GM18498 (cell line): ENCODE measurements at regions not wholly inside any gene's neighbourhood (a gene's known extent, or its start where the extent isn't known, plus 50 kb on each side); places are given as distances from the start of the nearest gene placed in this dataset.
"Not testable (repeated sequence)": the region's sequence is repeated elsewhere in the genome, so short reads cannot be mapped to it uniquely, and the experiment has no call there.

Source experiments
- ATAC-seq: cut with Tn5 transposase; IDR thresholded peaks from one replicate; pipeline ENCODE4 v1.9.1; 2021; ENCODE audit warnings: mild to moderate bottlenecking, moderate library complexity; ENCODE audit not compliant: unreplicated experiment

DNA sequence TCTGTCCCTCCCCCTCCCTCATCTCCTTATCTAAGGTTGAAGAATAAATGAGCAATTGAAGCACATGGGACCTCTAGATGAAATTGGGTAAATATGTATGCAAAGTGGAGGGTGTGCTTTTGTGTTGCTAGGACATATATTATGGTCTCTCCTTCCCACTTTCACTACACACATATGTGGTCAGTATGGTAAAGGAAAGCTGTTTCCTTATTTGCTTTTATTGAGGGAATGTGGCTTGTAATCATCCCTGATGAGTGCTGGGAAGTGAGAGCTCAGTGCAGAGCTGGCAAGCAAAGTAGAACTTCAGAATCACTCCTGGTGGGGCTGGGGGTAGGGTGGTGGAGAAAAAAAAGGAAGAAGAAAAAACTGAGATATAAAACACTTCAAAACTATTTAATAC lies 189.9 kb upstream of the ATP5MC3 start:
- ATAC-seq: no peak

DNA sequence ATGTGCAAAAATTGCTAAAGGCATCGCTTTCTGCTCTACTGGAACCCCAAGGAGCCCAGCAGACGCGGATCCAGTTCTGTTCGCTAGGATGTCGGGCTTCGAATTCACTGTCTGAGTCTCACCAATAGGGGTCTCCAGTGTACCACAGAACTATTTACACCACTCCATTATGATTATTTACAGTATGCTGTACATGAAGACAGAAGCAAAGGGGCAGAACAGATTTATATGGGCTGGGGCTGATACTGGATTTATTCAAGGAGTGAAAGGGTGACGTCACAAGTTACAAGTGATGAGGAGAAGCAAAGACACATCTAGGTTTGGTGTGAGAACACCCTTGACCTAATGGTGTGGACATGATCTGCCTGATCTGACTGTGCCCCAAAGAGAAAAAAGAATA lies 185.3 kb upstream of the ATP5MC3 start:
- no peak for ATAC-seq

DNA sequence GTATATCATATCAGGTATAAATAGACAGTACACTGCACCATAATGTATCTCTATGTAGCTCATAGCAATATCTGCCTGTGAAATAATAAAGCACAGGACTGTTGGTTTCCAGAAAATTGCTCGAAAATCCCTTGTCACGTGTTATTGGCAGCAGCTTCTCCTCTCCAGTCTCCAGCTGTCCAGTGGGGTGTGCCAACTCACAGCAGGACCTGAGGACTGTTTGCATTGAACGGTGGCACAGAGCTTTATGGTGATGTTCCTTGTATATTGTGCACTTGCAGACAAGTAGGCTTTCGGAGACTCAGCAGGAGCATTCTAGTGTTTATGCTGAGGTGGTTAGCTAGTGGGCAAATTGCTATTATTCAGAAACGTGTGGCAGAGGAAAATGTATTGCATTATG lies 182.2 kb upstream of the ATP5MC3 start:
- ATAC-seq: no peak

DNA sequence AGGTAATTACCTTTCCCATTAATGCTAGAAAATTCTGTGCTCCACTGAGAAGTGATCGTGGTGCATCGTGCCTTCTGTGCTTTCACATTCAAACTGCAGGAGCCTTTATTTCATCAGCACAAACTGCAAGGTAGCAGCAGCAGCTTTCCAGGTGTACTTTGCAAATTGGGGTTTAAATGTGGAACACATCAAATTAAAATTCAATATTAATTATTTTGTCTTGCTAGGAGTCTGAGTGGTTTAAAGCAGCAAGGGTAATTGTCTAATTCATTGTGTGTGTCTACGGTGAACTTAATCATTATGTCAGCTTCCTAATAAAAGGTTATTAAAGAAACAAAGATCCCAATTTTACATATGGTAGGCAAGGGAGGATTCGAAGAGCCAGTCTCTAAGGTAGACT lies 180.8 kb upstream of the ATP5MC3 start:
- ATAC-seq: no peak

DNA sequence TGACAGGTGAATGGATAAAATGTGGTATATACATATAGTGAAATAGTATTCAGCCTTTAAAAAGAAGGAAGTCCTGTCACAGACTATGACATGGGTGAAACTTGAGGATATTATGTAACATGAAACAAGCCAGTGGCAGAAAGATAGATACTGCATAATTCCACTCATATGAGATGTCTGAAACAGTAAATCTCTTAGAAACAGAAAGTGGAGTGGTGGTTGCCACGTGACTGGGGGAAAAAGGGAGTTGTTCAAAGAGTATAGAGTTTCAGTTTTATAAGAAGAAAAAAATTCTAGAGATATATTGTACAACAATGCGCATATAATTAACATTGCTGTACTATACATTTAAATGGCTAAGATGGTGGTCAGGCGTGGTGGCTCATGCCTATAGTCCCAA lies 178.2 kb upstream of the ATP5MC3 start:
- no peak for ATAC-seq

DNA sequence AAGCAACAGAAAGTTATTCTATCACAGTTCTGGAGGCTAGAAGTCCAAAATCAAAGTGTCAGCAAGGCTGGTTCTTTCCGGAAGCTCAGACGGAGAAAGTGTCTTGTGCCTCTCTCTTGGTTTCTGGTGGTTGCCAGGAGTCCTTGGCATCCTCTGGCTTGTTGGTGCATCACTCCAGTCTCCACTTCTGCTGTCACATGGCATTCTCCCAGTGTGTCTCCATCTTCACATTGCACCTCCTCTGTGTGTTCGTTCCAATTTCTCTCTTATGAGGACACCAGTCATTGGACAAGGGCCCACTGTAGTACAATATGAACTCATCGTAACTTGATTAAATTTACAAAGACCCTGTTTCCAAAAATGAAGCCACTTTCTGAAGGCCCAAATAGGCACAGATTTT lies 175.4 kb upstream of the ATP5MC3 start:
- ATAC-seq: no peak

DNA sequence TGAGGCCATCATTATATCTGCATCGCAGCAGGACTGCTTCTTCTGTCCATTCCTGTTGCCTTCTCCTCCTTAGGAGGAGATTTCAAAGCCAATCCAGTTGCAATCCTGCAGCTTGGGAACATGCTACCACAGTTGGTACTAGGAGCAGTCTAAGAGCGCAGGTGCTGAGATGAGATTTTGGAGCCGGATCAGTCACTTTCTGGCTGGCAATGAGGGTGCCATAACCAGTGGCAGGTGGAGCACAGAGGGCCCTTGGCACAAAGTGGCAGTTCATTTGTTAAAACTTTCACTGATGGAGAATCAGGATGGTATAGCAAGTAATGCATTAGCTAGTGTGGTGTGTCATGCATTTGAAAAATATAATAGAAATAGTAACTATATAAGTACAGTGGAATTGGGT lies 173.7 kb upstream of the ATP5MC3 start:
- no peak for ATAC-seq

DNA sequence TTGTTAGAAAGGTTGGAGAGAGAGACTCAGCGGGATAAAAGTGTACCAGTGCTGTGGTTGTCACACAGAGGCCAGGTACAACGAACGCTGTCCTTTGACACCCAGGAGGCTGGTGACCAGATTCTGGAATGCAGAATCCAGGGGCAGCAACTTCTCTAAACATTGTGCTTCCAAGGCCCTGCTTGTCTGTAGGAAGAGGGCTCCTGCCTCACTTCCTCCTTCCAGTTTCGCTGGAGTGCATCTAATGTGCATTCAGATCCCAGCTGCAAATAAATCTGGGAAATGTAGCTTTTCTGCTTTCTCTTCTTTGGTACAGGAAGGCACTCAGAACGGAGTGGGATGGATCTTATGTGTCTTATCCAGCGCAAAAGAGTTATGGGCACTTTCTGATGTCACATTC lies 171.8 kb upstream of the ATP5MC3 start:
- no peak for ATAC-seq

DNA sequence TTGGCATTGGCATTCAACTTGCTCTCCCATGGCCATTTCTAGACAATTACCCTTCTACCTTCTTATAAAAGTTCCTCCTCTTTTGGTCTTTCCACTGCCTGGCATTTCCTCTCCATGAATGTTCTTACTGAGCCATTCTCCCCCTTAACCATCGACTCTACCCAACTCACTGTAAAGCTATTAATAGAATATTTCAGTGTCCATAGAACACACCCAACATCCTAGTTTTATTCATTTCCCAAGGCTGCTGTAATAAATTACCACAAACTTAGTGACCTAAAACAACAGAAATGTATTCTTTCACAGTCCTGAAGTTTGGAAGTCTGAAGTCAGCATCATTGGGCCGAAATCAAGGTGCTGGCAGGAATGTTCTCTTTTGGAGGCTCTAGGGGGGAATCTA lies 170.0 kb upstream of the ATP5MC3 start:
- no peak for ATAC-seq

DNA sequence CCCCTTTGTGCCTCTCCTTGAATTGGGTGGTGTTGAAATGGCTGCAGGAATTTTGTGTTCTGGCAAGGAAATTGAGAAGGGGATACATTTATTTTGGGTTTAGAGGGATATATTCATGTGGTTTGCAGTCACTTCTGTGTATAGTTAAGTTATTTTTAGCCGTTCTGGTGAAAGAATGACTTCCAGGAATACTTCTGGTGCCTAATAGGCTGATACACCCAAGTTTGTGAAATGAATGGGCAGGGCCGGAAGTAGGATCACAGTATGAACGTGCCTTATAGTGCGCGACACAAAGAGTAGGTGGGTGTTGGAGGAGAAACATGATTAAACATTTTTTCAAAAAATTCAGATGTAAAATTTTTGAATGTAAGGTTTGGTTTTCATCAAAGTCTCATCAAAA lies 168.6 kb upstream of the ATP5MC3 start:
- no peak for ATAC-seq

DNA sequence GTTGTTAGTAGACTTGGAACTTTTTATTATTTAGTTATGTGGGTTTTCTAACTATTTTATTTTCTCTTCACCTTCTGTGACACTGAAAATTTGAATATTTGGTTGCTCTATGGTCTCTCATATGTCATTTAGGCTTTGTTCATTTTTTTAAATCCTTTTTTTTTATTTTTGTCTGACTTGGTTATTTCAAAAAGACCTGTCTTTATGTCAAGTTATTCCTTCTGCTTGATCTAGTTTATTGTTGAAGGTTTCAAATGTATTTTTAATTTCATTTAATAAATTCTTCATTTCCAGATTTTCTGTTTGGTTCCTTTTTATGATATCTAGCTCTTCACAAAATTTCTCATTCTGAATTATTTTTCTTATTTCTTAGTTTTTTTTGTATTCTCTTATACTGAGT lies 160.6 kb upstream of the ATP5MC3 start:
- no peak for ATAC-seq

DNA sequence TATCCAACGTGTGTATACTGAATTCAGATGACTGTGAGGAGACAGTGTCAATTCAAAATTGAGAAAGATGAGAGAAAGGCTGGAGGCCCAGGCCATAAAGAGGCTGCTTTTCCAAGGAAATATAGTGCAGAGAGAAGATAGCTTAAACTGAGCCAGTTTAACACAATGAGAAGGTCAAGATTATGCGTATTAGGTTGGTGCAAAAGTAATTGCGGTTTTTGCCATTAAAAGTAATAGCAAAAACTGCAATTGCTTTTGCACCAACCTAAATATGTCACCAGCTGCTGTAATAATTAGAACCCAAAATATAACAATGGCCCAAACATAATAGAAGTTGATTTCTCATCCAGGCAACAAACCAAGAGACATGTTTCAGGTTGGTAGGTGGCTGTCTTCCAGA lies 148.7 kb upstream of the ATP5MC3 start:
- no peak for ATAC-seq

DNA sequence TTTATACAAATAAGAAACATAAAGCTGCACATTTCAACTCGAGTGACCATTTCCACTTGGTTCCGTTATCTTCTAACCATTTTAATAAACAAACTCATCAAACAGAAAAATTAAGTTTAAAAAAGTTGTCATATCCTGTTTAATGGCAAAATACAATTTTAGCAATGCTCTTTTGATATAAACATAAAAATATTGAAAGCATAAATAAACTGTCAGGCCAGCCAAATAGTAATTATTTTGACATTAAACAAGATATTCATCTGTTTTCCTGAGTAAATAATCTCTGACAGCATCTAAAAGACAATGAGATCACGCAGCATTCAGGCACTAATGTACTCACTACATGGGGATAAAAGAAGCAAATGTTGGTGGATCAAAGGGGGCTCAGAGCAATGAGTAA lies 145.3 kb upstream of the ATP5MC3 start:
- no peak for ATAC-seq

DNA sequence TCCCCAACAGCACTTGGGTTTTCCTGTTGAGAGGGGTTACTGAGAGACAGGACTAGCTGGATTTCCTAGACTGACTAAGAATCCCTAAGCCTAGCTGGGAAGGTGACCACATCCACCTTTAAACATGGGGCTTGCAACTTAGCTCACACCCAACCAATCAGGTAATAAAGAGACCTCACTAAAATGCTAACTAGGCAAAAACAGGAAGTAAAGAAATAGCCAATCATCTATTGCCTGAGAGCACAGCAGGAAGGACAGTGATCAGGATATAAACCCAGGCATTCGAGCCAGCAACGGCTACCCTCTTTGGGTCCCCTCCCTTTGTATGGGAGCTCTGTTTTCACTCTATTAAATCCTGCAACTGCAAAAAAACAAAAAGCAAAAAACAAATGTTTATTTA lies 144.7 kb upstream of the ATP5MC3 start:
- ATAC-seq: not testable (repeated sequence)

DNA sequence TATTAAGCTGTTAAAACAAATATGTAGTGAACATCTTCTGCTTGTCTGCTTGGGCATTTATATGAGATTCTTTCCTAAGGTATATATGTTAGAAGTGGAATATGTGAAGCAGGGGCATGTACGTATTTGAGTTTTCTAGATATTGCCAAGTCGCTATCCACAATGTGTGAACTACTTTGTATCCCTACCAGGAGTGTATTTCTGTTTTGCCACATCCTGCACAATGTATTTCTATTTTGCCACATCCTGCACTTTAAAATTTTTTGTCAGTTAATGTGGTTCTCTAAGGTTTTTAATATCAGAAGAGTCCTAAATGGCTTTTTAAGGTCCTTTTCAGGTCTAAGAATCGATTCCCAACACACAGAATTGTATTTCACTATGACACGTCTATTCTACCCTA lies 141.7 kb upstream of the ATP5MC3 start:
- ATAC-seq: no peak

DNA sequence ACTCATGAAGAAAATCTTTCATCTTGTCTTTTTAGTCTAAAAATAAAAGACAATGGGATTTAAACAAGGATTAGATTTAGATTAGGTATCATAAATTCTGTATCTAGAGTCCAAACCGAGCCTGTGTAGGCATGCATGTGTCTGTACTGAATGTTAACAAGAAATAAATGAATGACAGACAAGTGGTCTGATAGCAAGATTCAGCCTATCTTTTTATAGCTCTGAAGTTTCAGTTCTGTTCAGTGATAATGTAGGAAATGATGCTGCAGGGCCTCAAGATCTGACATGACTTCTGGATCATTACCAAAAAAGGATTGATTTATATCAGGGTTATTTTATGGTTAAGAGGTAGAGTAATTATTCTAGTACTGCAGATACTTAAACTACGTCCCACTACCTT lies 137.0 kb upstream of the ATP5MC3 start:
- peak; percentile 71 for ATAC-seq

DNA sequence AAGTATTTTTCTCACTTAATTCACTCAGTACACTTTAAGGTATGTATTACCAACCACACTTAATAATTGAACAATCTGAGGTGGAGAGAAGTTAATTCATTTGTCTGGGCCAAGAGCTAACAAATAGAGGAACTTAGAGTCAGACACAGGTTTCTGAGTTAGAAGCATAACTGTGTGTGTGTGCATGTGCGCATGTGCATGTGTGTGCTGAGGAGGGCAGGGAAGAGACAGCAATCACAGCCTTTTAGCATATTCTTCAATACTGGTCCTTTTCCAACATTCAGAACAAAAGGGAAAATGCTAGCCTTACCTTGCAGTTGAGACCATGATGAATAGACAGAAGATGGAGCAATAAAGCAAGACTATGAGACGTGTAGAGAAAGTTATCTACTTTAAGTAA lies 136.2 kb upstream of the ATP5MC3 start:
- no peak for ATAC-seq

DNA sequence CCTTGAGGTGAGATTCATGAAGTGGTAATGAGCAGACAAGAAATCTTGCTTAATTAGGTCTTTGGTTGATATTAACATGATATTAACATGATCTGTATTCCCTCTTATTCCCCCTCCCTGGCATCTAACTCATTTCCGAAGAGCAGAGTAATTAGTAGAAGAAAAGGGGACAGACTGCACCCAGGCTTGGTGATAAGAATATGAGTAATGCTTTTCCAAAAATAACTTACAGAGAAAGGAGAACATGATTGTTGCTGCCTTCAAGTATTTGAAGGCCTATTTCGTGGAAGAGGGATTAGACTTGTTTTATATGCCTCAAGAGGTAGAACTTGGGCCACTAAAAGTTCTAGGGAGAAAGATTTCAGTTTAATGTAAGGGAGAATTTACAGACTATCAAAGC lies 130.6 kb upstream of the ATP5MC3 start:
- ATAC-seq: no peak

DNA sequence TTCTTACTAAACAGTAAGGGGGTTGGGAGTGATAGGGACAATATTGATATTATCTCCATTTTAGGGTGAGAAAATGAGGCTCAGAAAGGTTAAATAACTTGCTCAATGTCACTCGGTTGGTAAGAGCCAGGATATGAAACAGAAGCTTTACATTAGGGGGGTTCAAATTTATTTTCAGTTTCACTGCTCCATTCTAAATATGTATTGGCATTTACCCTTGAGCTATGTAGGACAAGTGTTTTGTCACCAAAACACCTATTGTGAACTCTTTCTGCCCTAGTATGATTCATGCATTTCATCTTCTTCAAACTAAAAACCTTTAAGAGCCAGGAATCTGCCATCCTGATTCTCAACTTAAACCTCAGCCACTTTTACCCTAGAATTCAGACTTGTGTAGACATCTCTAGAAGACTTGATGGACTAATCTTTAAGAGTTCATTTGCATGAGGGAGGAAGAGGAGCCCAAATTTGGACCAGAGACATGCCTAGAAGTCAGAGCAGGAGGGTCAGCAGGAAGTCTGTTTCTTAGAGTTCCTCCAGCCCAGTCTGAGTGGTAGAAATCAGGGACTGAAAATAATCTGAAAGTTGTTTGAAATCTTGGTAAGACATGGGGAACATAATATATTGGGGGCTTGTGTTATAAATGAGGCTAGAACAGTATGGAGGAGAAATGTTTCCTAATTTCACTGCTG lies 129.4 kb upstream of the ATP5MC3 start:
- ATAC-seq: no peak

DNA sequence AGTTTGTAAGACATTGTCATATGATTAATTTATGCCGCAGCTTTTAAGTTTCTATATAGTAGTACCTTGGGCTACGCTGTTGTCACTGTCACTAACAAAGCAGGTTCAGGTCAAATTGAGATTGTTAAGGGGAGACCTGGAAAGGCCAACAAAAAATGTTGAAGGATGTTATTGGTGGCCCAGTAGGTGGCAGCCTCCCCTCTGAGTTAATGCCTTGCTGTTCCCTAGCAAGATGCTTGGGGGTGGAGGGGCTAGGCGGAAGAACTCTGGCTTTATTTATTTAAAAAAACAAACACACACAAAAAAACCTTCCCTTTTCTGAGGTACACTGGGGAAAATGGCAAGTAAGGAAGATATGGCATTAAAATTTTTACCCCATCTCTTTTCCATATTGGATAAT lies 128.3 kb upstream of the ATP5MC3 start:
- peak; percentile 67 for ATAC-seq

DNA sequence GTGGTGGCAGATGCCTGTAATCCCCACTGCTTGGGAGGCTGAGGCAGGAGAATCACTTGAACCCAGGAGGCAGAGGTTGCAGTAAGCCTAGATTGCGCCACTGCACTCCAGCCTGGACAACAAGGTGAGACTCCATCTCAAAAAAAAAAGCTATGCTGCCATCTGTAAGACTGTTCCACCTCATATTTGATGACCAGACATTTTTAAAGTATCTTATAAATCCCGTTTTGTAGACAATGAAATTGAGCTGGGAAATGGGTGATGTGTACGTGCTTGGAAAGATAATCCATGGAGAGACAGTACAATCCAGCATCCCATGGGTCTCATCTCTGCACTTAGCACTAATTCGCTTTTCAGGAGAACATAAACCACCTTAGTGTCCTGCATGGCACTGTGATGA lies 126.5 kb upstream of the ATP5MC3 start:
- no peak for ATAC-seq

DNA sequence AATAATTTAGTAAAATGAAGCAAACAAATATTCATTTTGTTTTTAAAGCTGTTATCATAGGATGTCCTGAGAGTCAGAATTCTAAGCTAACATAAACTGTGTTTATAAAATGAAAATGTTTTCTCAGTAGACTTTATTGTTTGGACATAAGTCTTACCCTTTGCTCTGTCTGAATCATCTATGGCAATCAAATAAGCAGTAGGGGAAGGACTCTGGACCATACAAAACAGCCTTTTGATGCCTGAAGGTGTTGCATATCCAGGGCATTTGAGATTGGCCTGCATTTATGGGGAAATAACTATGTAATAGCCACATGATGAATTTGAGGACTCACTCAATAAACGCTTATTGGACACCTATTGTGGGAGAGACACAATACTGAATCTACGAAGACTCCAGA lies 123.0 kb upstream of the ATP5MC3 start:
- no peak for ATAC-seq

DNA sequence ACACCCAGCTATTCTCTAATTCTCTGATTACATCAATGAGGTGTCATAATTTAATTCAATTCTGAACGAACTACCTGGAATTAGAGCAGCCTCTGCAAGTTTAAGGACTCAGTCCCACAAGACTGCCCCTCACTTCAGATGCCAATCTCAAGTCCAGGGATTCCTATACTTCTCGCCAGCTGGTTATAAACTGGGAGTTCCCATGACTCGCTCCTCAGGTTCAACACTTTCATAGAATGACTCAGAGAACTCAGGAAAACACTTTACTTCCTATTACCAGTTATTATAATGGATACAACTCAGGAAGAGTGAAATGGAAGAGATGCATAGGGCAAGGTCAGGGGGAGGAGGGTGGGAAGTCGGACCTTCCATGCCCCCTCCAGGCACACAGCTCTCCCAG lies 112.3 kb upstream of the ATP5MC3 start:
- no peak for ATAC-seq

DNA sequence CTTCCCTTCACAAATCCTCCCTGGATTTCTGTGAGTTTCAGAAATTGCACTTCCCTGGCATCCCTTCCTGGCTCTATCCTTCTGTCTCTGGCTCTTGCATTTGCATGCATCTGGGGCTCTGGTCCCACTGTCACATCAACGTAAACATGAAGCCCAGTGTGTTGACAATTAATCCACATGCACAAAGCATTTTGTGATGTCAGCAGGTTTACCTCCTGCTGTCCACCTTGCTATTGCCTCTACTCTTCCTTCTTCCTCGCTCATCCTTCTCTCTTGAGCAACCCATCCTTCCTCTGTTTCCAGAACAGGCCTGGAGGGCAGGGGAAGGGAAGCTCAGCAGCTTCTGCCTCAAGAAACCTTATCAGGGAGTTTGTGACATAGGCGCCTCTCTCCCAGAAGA lies 111.7 kb upstream of the ATP5MC3 start:
- ATAC-seq: no peak
